KOPT-K1 (cell line): ENCODE measurements at regions not wholly inside any gene's neighbourhood (a gene's known extent, or its start where the extent isn't known, plus 50 kb on each side); places are given as distances from the start of the nearest gene placed in this dataset.

ENCODE experiments used
- H3K27ac ChIP-seq: fragments of 200-600 bp; sonication (generic); 2 replicates; pipeline ENCODE4 v1.5.1; 2016; ENCODE audit warnings: antibody characterized with exemption, mild to moderate bottlenecking, low read depth, low read length; ENCODE audit not compliant: poor library complexity, severe bottlenecking
- H3K36me3 ChIP-seq: fragments of 200-600 bp; sonication (generic); 2 replicates; pipeline ENCODE4 v1.5.1; 2017; ENCODE audit warnings: antibody characterized with exemption, mild to moderate bottlenecking, low read length, moderate library complexity; ENCODE audit not compliant: insufficient read depth
- H3K9me3 ChIP-seq: fragments of 200-600 bp; sonication (generic); 2 replicates; pipeline ENCODE4 v1.5.1; 2017; ENCODE audit warnings: antibody characterized with exemption, low read length, mild to moderate bottlenecking; ENCODE audit not compliant: insufficient read depth, poor library complexity, severe bottlenecking

DNA sequence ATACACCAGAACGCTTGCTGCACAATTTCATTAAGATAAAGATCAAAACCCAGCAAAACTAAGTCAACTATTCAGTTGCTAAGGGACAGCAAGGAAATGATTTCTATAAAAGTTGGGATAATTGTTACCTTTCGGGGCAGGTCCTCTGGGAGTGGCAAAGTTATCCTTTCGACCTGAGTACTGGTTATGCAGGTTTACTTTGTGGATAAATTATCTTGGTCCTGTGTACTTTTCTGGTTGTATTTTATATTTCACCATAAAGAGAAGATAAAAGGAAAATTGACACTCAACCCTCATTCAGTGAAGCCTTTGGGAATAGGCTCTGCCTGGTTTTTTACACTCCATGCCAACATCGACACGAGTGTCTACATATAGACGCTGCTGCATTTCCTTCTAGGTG lies 146.5 kb downstream of the SYK start:
- Histone ChIP-seq H3K9me3 (no peaks in the 10 kb centered on the region), H3K36me3 (no peaks in the 10 kb centered on the region), H3K27ac (no peak overlapping the region)

DNA sequence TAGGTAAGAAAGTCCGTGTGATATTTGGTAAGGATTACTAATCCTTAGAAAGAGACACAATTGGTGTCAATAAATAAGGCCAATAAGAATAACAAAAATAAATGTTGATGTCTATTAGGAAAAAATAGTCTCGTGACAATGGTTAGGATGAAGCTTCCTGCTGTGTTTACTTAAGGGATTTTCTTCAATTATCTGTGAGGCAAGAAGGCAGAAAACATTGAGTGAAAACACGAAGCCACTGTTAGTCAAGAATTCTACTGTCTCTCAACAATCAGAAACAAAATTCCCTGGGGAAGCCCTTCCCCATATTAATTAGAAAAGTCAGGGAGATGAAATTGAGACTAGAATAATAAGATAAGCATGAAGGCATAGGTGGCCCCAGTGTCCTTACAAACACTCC lies 149.0 kb downstream of the SYK start:
- H3K9me3 ChIP-seq, result no peaks in the 10 kb centered on the region
- no peaks in the 10 kb centered on the region for H3K36me3 ChIP-seq
- H3K27ac ChIP-seq, result no peak overlapping the region

GRCh38 chr9:90953200-90953599 lies 151.6 kb downstream of the SYK start:
- Histone ChIP-seq H3K36me3 (no peaks in the 10 kb centered on the region), H3K9me3 (no peaks in the 10 kb centered on the region), H3K27ac (no peak overlapping the region)

DNA sequence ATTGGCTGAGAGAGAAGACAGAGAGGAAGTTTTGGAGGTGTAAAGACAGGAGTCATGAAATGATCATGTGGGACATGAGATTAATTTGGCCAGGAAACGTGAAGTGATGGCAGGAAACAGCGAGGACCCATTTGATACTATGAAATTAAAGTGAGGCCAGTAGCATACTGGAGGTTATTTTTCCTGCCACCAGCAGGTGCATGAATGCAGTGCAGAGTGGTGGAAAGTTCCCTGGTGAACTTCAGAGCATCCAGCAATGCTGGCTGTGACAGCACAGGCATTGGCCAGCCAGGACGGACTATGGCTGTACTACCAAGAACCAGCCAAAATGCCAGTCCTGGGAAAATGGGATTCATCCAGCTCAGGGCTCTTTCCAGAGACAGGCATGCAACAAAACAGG lies 152.2 kb downstream of the SYK start:
- Histone ChIP-seq H3K9me3 (no peaks in the 10 kb centered on the region), H3K36me3 (no peaks in the 10 kb centered on the region), H3K27ac (no peak overlapping the region)

GRCh38 chr9:90956026-90956810 lies 154.6 kb downstream of the SYK start:
- Histone ChIP-seq H3K36me3 (no peaks in the 10 kb centered on the region), H3K9me3 (no peaks in the 10 kb centered on the region), H3K27ac (no peak overlapping the region)

DNA sequence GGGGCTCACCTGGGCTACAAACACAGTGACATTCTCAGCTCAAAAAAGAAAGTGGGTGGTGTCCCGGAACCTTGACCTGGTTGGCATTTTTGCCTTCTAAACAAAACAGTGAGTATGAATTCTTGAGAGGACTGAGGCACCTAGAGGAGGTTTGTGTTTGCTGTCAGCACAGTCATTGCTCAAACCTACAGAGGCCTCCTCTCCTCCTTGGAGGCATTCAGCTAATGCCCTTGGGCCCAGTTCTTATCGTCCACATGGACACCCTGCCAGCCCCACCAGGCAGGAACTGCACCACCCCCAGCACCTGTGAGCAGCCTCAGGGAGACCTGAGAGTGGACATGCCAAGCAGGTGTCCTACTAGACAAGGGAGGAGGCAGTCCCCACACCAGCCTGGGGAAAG lies 156.7 kb downstream of the SYK start:
- H3K36me3 ChIP-seq, result no peaks in the 10 kb centered on the region
- no peak overlapping the region for H3K27ac ChIP-seq
- H3K9me3 ChIP-seq, result no peaks in the 10 kb centered on the region

DNA sequence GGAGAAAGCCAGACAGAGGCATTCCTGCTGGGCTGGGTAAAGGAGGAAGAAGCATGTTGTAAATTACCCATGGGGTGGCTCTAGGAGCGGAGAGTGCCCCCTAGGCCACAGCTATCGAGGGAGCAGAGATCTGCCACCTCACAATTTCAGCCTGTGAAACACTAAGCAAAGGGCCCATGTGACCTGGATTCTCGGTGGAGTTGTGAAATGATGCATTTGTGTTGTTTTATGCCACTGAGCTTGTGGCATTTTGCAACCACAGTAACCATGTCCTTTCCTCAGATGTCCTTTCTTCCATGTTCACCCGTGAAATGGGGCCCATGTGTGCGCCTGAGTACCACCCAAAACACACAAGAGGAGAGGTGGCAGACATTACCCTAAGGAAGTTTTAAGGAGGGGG lies 159.3 kb downstream of the SYK start:
- Histone ChIP-seq H3K36me3 (no peaks in the 10 kb centered on the region), H3K27ac (no peak overlapping the region), H3K9me3 (no peaks in the 10 kb centered on the region)

DNA sequence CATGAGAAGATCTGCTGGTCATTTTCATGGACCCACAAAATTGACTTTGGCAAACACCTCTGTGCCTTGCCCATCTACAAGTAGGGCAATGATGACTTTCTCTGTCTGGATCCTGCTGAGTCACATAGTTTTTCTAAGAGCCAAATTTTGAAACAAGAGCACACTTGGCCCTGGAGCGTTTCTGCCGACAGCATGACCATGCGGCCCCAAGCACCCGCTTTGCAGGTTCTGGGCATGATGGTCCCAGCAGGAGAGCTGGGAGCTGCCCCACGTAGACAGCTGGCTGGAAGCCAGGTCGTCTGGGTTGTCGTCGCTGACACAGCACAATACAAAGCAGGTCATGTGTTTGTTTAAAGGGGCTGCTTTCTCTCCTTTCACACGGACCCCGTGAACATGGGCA lies 159.8 kb downstream of the SYK start:
- no peak overlapping the region for H3K27ac ChIP-seq

GRCh38 chr9:90964101-90965020 lies 162.7 kb downstream of the SYK start:
- Histone ChIP-seq H3K27ac (no peak overlapping the region), H3K9me3 (no peaks in the 10 kb centered on the region), H3K36me3 (no peaks in the 10 kb centered on the region)

More for the DNA sequence above, 159.8 kb downstream of the SYK start:
- Histone ChIP-seq H3K36me3 (no peaks in the 10 kb centered on the region), H3K9me3 (no peaks in the 10 kb centered on the region)

GRCh38 chr9:90965226-90966030 lies 163.8 kb downstream of the SYK start:
- Histone ChIP-seq H3K27ac (no peak overlapping the region), H3K36me3 (no peaks in the 10 kb centered on the region), H3K9me3 (no peaks in the 10 kb centered on the region)

GRCh38 chr9:90966031-90966290 lies 164.3 kb downstream of the SYK start:
- Histone ChIP-seq H3K36me3 (no peaks in the 10 kb centered on the region), H3K9me3 (no peaks in the 10 kb centered on the region), H3K27ac (no peak overlapping the region)

DNA sequence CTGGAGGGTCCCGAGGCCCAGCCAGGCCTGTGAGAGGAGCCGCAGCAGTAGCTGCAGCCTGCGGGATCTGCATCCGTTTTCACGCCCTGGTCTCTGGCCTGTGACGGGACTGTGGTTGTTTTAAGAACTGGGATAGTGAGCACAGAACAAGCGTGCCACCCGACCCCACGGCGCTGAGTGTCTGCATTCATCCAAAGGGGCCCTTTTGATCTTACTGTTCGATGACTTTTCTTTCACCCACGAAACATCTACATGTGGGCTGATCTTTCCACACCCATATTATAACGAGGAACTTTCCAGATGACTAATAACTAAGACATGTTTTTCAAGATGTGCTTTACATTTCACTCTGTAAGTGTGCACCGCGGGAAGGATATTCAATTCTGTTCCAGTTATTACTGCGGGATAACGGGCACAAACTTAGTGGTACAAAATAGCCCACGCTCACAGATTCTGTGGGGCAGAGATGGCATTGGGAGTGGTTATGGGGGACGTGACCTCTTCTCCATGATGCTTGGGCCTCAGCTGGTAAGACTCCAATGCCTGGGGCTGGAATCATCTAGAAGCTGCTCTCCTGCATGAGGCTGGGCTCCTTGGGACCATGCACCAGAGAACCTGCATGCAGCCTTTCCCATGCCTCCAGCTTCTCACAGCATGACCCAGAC lies 165.0 kb downstream of the SYK start:
- H3K27ac ChIP-seq, result no peak overlapping the region
- H3K36me3 ChIP-seq, result no peaks in the 10 kb centered on the region
- no peaks in the 10 kb centered on the region for H3K9me3 ChIP-seq

- no peaks in the 10 kb centered on the region for H3K36me3 ChIP-seq
- H3K9me3 ChIP-seq, result no peaks in the 10 kb centered on the region
- no peak overlapping the region for H3K27ac ChIP-seq
Observed at GRCh38 chr9:90967145-90967538, 165.5 kb downstream of the SYK start.

GRCh38 chr9:90969021-90969675 lies 167.5 kb downstream of the SYK start:
- Histone ChIP-seq H3K36me3 (no peaks in the 10 kb centered on the region), H3K27ac (no peak overlapping the region)

More at GRCh38 chr9:90969021-90969675, 167.5 kb downstream of the SYK start:
- no peaks in the 10 kb centered on the region for H3K9me3 ChIP-seq
